HG02571 (cell line): ENCODE measurements at regions not wholly inside any gene's neighbourhood (a gene's known extent, or its start where the extent isn't known, plus 50 kb on each side); places are given as distances from the start of the nearest gene placed in this dataset.
"Not testable (repeated sequence)": the region's sequence is repeated elsewhere in the genome, so short reads cannot be mapped to it uniquely, and the experiment has no call there.

ENCODE experiments used
- ATAC-seq: cut with Tn5 transposase; IDR thresholded peaks from one replicate; pipeline ENCODE4 v1.9.1; 2021; ENCODE audit warnings: mild to moderate bottlenecking, moderate library complexity; ENCODE audit not compliant: unreplicated experiment

DNA sequence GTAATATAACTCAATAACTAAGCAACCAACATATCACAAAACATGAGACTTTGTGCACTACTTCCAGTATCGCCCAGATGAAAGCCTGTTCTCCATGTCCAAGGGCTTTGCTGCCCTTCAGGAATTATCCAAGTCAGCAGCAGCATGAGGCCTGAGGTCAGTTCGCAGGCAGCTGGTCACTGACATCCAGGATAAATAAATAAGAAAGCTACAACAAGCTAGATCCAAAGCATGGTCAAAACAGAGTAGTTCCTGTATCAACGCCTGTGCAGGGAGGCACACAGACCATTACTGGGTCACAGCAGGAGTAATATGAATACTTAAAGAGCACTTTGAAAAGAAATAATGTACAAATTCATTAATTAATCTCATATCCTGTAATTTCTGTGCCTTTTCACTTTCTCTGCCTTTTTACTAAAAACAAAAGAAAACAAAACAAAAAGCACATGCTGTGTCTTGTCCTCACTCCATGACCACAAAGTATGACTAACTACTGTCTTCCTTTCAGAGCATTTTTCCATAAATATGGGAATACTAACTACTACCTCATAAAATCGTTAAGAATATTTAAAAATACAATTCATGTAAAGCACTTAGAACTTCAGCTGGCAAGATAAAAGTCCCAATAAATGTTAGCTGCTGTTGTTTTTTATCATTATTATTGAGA lies 374.9 kb upstream of the IRAK1BP1 start:
- ATAC-seq = no peak

DNA sequence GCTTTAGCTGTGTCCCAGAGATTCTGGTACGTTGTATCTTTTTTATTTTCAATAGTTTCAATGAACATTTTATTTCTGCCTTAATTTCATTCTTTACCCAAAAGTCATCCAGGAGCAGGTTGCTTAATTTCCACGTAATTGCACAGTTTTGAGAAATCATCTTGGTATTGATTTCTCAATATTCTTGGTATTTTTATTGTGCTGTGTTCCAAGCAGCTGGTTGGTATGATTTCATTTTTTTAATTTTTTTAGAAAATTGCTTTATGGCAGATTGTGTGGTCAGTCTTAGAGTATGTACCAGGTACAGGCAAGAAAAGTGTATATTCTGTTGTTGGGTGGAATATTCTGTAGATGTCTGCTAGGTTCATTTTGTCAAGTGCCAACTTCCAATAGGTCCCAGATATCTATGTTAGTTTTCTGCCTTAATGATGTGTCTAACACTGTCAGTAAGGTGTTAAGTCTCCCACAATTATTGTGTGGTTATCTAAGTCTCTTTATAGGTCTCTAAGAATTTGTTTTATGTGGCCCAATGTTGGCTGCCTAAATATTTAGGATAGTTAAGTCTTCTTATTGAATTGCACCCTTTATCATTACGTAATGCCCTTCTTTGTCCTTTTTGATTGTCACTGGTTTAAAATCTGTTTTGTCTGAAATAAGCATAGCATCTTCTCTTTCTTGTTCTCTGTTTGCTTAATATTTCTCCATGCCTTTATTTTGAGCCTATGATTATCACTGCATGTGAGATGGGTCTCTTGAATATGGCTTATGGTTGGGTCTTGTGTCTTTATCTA lies 366.9 kb upstream of the IRAK1BP1 start:
- no peak for ATAC-seq

DNA sequence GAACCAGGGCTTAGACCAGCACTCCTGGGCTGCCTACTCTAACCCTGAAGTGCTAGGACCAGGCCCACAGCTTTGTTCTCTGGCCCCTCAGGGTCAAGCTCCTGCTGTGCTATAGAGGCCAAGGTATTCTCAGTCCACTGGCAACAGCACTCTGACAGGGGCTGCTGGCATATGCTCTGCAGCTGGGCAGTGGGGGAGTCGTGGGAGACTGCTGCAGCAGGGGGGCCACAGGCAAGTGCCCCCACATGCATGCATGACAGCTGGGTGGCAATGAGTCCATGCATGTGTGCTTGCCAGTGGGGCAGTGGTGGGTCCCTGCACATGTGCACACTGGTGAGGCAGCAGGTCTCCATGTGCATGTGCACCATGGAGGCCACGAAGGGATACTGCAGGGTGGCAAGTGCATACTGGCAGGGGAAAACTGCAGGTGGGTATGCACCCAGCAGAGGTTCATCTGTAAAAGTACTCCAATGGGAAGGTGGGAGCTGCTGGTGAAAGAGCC lies 364.9 kb upstream of the IRAK1BP1 start:
- no peak for ATAC-seq

DNA sequence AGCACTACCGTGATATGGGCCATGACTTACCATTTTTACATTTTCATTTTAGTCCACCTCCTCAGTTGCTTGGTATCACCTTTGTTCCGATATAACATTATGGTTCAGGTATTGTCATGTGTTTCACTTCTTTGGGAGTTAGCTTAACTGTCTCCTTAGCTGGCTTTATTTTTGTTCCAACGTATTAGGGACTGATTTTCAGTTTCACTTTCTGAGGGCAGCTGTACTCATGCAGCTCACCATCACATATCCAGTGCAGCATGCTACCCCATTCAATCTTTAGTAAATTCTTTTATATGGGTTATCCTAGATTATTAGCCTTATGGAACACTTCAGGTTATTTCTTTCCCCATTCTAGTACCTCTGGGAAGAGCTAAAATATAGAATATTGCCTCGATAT lies 362.2 kb upstream of the IRAK1BP1 start:
- ATAC-seq = no peak

DNA sequence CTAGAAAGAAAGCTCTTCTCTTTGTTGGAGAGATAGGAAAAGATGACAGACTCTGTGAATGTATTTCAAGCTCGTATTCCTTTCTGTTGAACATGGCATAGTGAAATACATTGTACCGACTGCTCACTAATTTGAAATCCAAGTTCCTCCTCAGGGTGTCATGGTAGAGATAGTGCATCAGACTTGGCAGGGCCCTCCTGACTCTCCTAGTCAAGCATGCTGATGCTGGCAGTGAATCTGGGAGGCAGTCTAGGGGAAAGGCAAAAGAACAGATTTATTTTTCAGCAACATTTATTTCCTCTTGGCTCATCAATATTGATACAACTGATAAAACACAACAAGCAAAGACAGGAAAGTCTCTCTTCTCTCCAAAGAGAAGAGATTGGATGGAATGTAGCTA lies 356.3 kb upstream of the IRAK1BP1 start:
- no peak for ATAC-seq

DNA sequence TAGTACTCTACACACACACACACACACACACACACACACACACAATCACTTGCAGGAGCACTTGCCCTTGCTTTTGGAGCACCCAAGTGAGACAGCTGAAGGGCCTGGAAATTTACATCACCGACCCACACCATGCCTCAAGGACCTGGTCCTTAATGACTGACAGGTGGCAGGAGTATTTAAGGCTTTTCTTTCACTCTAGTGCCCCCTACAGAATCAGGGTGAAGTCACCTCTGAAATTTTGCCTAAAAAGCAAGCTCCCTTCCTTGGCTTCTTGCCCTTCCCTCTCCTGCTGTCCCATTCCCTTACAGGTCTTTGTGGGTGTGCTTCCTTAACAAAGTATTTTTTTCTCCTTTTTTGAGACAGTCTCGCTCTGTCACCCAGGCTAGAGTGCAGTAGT lies 353.5 kb upstream of the IRAK1BP1 start:
- no peak for ATAC-seq

DNA sequence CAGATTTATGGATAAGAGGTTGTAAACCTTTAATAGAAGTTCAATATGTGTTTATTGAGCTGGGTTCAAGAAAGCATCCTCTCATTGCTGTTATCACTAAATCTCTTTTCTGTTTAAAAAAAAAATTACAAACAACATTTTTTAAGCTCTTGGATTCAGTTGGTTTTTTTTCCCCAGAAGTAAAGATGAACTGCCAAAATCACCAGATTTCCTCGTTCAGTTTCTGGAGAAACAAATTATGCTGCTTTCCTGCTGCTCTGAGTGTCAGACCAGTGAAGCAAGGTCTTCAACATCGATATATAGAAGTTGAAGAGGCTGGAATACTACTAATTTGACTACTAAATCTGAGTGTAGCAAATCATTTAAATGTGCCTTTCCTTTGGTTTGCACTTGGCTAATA lies 352.1 kb upstream of the IRAK1BP1 start:
- no peak for ATAC-seq

DNA sequence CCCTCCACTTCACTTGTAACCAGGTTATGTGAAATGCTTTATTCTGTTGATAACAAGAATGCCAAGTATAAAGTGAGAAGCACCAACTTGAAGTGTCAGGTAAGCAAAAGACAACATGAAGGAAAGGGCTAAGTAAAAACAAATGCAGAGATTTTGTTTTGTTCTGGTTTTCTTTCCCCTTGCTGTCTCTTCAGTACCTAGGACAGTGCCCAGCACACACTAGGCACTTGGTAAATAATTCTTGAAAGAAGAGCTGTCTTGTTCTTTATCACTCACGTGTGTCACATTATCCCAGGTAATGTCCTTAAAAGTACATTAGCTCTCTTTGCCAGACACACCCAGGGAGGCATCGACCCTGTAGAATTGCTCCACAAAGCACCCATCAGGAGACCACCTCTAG lies 350.0 kb upstream of the IRAK1BP1 start:
- ATAC-seq = no peak

DNA sequence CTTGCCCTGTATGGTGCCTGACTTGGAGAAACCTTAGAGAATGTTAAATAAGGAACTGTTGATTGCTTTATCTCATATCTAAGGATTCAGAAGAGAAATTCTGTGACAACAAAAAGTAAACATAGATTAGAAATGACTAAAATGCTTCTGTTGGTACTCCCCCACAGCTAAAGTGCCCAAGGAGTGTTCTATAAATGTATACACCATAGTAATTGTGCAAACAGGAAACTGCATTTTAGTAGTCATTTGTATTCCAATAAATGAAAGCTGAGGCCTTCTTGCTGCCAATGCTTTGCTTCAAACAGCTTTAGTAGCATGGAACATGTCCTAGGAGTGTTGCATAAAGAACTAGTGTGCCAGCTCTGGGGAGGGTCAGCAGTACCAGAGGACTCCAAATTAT lies 343.7 kb upstream of the IRAK1BP1 start:
- no peak for ATAC-seq

DNA sequence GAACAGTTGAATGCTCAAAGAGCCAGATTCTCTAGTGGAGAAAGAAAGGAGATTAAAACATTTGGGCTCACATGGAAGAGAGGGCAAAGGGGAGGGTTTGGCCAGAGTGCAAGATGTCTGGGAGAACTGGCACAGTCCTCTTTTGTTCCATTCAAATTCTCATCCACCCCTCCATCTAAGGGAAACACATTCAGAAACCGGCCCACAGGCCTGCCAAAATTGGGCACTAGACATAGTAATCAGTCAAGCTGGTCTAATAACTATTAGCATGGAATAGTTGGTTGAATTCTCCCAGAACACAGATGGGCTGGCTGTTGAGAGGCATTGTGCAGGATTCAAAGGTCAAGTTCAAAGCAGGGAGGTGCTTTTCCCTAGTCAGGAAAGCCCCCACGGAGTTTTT lies 341.4 kb upstream of the IRAK1BP1 start:
- no peak for ATAC-seq

DNA sequence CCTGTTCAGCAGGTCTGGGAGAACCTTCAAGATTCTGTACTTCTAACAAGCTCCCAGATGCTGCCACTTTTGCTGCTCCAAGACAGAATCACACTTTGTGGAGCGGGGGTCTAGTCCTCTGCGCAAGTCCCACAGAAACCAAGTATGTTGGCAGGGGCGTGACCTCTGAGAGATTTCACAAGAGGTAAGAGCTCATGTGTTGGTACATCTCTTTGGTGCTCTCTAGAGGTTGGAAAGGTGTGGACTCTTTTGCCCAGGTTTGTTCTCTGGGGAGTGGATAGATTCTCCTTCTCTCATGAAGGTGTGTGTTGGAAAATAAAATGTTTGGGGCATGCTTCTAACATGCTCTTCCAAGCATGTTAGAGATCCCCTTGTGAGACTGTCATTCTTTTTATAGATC lies 340.9 kb upstream of the IRAK1BP1 start:
- ATAC-seq = no peak

DNA sequence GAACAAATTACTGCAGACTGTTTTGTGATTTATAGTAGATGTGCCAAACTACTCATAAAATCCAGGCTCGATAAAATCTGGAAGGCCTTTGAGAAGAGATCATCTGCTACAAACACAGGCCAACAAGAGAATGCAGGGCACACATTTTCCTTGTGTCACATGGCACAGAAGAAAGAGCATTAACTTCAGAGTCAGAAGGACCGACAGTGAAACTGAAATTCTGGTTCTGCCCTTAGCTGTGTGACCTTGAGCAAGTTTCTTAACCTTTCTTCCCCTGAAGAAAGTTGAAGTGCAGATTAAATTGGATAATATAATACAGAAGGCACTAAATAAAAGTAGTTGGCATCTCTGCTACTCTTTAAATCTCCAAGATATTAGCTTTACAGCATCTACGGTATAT lies 338.4 kb upstream of the IRAK1BP1 start:
- ATAC-seq = no peak

DNA sequence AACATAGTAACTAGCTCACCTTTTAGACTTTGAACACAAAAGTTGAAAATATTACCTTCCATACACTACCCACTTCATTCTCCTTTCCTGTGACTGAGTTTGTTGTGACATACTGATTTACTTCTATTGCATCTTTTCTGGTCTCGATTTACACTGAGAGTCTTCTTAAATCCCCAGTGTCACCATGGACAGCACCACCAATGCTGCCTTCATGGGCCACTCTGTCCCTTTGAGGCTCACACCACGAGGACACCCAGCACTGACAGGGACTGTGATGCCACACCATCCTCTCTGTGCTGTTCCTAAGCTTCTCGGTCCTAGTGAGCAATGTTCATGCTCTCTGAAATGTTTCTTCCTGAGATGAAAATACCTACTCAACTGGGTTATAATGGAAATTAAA lies 337.1 kb upstream of the IRAK1BP1 start:
- ATAC-seq = no peak

DNA sequence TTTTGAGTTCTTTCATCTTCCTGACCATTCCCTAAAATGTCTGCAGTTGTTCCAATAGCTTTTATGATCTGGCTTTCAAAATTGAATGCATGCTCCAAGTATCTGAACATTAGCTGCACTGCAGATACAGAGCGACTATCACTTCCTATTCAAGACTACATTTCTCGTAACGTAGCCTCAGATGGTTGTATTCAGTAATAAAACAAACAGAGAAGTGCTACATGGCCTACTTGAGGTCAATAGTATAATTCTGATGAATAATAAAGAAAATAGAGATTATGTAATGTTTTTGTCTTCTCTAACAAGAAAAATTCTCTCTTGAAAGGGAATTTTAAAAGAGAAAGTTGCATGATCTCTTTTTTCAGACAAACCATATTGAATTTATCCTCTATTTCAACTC lies 333.9 kb upstream of the IRAK1BP1 start:
- no peak for ATAC-seq

DNA sequence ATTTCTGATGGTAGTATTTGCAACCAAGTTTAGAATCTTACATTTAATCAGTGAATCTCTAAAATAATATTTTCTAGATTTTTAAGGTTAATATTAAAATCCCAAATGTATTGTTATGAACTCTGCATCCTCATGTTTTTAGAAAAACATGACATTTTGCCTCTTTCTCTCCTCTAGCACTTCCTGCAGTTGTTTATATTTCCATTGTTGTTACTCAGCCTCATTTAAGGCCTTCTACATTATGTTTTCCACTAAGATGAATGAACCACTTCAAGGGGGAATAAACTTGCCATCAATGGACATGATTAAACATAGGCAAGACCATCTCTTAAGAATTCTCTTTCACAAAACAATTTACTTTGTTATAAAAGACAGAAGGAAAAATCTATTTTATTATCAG lies 333.5 kb upstream of the IRAK1BP1 start:
- ATAC-seq = no peak

DNA sequence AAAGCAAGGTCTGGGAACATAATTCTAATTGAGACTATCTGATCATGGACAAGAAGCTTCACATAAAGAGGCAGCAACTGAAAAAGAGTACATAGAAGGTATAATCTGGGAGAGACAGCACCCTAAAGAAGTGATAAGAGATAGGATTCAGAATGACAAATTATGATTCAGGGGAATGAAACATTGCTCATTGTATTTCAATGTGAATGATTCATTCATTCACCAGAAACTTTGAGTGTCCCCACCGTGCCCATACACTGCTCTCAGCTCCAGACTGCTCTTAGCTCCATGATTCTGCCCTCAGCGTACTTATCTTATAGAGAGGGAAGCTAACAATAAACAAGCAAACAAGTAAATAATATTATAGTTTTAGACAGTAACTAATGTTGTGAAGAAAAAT lies 329.3 kb upstream of the IRAK1BP1 start:
- no peak for ATAC-seq

DNA sequence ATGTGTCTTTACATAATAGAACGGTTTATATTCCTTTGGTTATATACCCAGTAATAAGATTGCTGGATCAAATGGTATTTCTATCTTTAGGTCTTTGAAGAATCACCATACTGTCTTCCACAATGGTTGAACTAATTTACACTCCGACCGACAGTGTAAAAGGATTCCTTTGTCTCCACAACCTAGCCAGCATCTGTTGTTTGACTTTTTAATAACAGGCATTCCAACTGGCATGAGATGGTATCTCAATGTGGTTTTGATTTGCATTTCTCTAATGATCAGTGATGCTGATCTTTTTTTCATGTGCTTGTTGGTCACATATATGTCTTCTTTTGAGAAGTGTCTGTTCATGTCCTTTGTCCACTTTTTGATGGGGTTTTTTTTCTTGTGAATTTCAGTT lies 319.7 kb upstream of the IRAK1BP1 start:
- ATAC-seq = not testable (repeated sequence)

DNA sequence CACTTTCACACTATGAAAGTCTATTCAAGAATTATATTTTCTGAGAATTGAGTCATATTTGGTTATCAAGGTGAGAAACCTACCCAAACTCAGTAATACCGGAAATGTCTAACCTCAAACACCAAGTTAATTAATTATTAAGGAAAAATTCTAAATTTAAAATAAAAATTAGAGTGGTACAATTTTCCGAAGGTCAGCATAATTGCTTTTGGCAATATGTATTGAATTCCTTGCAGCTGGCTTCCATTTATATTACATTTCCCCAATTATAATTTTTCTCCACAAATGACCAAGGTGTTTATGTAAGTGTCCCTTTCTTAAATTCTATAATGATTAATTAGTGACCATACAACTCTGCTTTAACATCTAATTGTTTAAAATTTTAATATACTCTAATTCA lies 316.0 kb upstream of the IRAK1BP1 start:
- no peak for ATAC-seq

DNA sequence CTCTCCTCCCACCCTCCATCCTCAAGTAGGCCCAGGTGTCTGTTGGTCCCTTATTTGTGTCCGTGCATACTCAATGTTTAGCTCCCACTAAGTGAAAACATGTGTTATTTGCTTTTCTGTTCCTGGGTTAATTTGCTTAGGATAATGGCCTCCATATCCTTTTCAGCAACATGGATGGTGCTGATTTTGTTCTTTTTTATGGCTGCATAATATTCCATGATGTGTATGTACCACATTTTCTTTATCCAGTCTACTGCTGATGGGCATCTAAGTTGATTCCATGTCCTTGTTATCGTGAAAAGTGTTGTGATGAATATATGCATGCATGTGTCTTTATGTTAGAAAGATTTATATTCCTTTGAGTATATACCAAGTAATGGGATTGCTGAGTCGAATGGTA lies 314.9 kb upstream of the IRAK1BP1 start:
- ATAC-seq = no peak

DNA sequence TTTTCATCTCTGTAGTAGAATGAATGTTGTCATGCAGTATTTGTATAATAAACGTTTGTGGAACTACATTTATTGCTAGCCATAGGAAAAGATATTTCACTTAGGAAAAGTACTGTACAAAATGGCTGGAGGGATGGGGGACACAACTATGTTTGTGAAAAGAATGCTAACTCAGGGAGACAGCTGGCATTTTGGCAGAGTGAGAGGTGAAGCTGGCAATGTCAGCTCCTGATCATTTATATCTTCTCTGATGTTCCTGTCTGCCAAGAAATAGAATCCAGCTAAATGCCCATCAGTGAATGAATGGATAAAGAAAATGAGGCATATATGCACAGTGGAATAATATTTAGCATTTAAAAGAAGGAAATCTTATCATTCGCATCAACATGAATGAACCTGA lies 313.0 kb upstream of the IRAK1BP1 start:
- no peak for ATAC-seq

DNA sequence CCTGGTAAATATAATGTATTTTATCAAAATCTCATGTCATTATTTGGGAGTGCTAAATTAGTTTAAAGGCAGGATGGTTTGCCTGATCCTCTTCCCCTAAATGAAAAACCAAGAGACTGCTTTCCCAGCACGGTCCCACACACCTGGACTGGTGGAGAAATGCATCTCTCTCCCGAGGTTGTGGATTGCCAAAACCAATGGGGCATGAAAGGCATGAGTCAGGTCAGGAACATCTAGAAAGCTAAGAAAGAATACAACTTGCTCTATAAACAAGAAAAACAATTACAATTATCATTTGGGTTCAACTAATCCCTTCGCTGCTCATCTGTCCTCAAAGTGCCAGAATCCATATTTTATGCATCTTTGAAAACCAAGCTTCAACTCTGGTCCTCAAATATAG lies 308.3 kb upstream of the IRAK1BP1 start:
- no peak for ATAC-seq

DNA sequence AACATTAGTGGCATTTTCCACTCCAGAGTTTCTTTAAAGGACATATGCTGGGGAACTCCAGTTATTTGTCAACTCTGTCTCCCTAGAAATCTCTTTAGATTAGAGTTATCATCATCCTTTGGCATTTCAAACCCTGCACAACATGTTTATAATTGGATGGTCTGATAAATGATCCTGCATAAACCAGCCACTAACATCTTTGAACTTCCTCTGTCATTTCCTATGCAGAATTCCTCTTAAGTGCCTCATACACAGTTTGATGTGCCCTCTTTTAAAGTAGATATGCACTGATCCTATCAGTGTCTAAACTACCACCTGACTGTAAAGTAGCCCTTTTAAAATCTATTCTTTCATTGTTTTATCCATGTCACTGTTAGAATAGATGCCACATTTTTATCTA lies 306.3 kb upstream of the IRAK1BP1 start:
- no peak for ATAC-seq

DNA sequence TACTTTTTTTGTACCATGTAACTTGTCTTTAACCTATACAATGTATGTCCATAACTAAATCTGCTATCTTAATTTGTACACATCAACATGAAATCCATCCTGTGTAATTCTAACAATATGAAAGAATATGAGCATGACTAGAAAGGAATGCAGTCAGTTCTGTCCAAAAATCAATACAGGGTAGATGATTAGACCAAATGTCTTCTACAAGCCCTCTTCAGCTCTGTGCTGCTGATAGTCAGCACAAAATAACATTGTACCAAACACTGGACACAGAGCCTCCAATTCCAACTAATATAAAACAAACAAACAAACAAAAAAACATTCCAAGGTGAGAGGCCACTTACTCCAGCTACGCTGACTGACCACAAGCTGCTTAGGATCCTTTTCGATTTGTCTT lies 301.4 kb upstream of the IRAK1BP1 start:
- ATAC-seq = no peak
